Natural killer cell (primary cell): ENCODE measurements at regions not wholly inside any gene's neighbourhood (a gene's known extent, or its start where the extent isn't known, plus 50 kb on each side); places are given as distances from the start of the nearest gene placed in this dataset.
"Not testable (repeated sequence)": the region's sequence is repeated elsewhere in the genome, so short reads cannot be mapped to it uniquely, and the experiment has no call there.

ENCODE experiments used
- ATAC-seq, 3 donors: fragments of 150-1000 bp in 2 of 3; fragments of 200-7000 bp in 1 of 3; cut with Tn5 transposase; 1 replicate in 1 of 3; 2 replicates in 2 of 3; pipeline ENCODE4 v1.10.0; 2021; ENCODE audit warnings: mild to moderate bottlenecking in 2 of 3, moderate library complexity in 2 of 3
- DNase-seq, 2 donors: peaks; one replicate each; pipeline versions ENCODE4 v3.0.0 to v3.0.0-alpha.2; 2013 to 2021; ENCODE audit warnings: mixed read lengths in 1 of 2
- H3K27ac ChIP-seq: one replicate; pipeline ENCODE4 v1.5.1; 2013; ENCODE audit warnings: mild to moderate bottlenecking, low read length
- H3K27me3 ChIP-seq: one replicate; pipeline ENCODE4 v1.6.1; 2013; ENCODE audit warnings: low read length; ENCODE audit not compliant: control insufficient read depth, insufficient read depth
- H3K36me3 ChIP-seq: one replicate; pipeline ENCODE4 v1.6.1; 2013; ENCODE audit warnings: low read length; ENCODE audit not compliant: control insufficient read depth, insufficient read depth
- H3K4me1 ChIP-seq: one replicate; pipeline ENCODE4 v1.6.1; 2013; ENCODE audit warnings: low read length; ENCODE audit not compliant: control insufficient read depth, insufficient read depth
- H3K4me3 ChIP-seq: one replicate; pipeline ENCODE4 v1.5.1; 2013; ENCODE audit warnings: low read length
- H3K9me3 ChIP-seq: one replicate; pipeline ENCODE4 v1.6.1; 2013; ENCODE audit warnings: low read length; ENCODE audit not compliant: control insufficient read depth, insufficient read depth
- H3K27ac Mint-ChIP-seq, 2 donors: one replicate each; pipeline ENCODE4 v1.8.0; 2022; ENCODE audit warnings: mild to moderate bottlenecking in 2 of 2, mixed read lengths in 2 of 2, moderate library complexity in 1 of 2
- H3K27me3 Mint-ChIP-seq, 2 donors: one replicate each; pipeline ENCODE4 v1.8.0; 2022; ENCODE audit warnings: low read depth in 2 of 2, mixed read lengths in 2 of 2
- H3K36me3 Mint-ChIP-seq: one replicate; pipeline ENCODE4 v1.8.0; 2022; ENCODE audit warnings: mixed read lengths
- H3K4me1 Mint-ChIP-seq, 2 donors: one replicate each; pipeline ENCODE4 v1.8.0; 2022; ENCODE audit warnings: mixed read lengths in 2 of 2
- H3K4me3 Mint-ChIP-seq: one replicate; pipeline ENCODE4 v1.8.0; 2022; ENCODE audit warnings: mild to moderate bottlenecking, moderate library complexity, mixed read lengths
- H3K9me3 Mint-ChIP-seq, 2 donors: one replicate each; pipeline ENCODE4 v1.8.0; 2022; ENCODE audit warnings: mixed read lengths in 2 of 2
- CTCF ChIP-seq: fragments of 200-600 bp; IDR thresholded peaks from one replicate; pipeline ENCODE4 v1.8.0; 2022; ENCODE audit warnings: antibody characterized with exemption
- WGBS: methylation state at CpG from one replicate; pipeline ENCODE4 v1.1.7; 2013; ENCODE audit warnings: missing lambda C conversion rate; ENCODE audit not compliant: insufficient coverage; 5-methylcytosine and 5-hydroxymethylcytosine counted together
- intact Hi-C: fragments of 100-400 bp; cut with micrococcal nuclease; formaldehyde crosslinking; loops from one replicate; pipeline ENCODE4 v1.14.2; 2022

- DNase-seq, H3K36me3 ChIP-seq, ATAC-seq, H3K27ac Mint-ChIP-seq, H3K4me3 ChIP-seq, H3K4me1 ChIP-seq, H3K27me3 ChIP-seq, H3K36me3 Mint-ChIP-seq, H3K4me1 Mint-ChIP-seq, intact Hi-C loops, H3K9me3 Mint-ChIP-seq, H3K9me3 ChIP-seq, H3K27ac ChIP-seq, H3K4me3 Mint-ChIP-seq: not testable (repeated sequence)
- 81% methylated on average over 2 of the region's 2 CpGs for WGBS
- peaks cover 12 to 47% of the 10 kb centered on the region in 2 donors for H3K27me3 Mint-ChIP-seq
Measured at GRCh38 chr2:88802026-88802425, 110.6 kb downstream of the RPIA start.

- intact Hi-C loops: no loop called here
- Histone ChIP-seq H3K9me3 (no peaks in the 10 kb centered on the region), H3K36me3 (no peaks in the 10 kb centered on the region), H3K27ac (no peak overlapping the region), H3K4me3 (no peak overlapping the region), H3K4me1 (no peaks in the 10 kb centered on the region), H3K27me3 (no peaks in the 10 kb centered on the region)
- no peaks in the 10 kb centered on the region for H3K9me3 Mint-ChIP-seq
- ATAC-seq (no peak), DNase-seq (no peak)
- no peak overlapping the region for H3K4me3 Mint-ChIP-seq
- TF ChIP-seq CTCF: no peak
- peaks cover 7 to 10% of the 10 kb centered on the region in 2 donors for H3K27me3 Mint-ChIP-seq
- H3K36me3 Mint-ChIP-seq: no peaks in the 10 kb centered on the region
- 80% methylated on average over 5 of the region's 5 CpGs for WGBS
- no peak overlapping the region for H3K27ac Mint-ChIP-seq
- H3K4me1 Mint-ChIP-seq: no peaks in the 10 kb centered on the region
Measured at GRCh38 chr2:88807237-88807962, 115.9 kb downstream of the RPIA start.

- Mint-ChIP-seq H3K27me3 (peaks cover 7 to 9% of the 10 kb centered on the region in 2 donors), H3K9me3 (no peaks in the 10 kb centered on the region), H3K4me1 (no peaks in the 10 kb centered on the region), H3K27ac (no peak overlapping the region), H3K4me3 (no peak overlapping the region), H3K36me3 (no peaks in the 10 kb centered on the region)
- DNase-seq (no peak), ATAC-seq (no peak)
- no peaks in the 10 kb centered on the region for H3K4me1 ChIP-seq
- no peak for TF ChIP-seq CTCF
- no peaks in the 10 kb centered on the region for H3K36me3 ChIP-seq
- no peak overlapping the region for H3K4me3 ChIP-seq
- intact Hi-C loops: no loop called here
- H3K27ac ChIP-seq: no peak overlapping the region
- H3K9me3 ChIP-seq: no peaks in the 10 kb centered on the region
- H3K27me3 ChIP-seq: no peaks in the 10 kb centered on the region
- 86% methylated on average over 3 of the region's 3 CpGs for WGBS
Measured at GRCh38 chr2:88808083-88808482, 116.6 kb downstream of the RPIA start.

GRCh38 chr2:88808652-88809051 lies 117.2 kb downstream of the RPIA start:
- no peak for DNase-seq
- intact Hi-C loops: no loop called here
- 68% methylated on average over 1 of the region's 1 CpG for WGBS

More at GRCh38 chr2:88808652-88809051, 117.2 kb downstream of the RPIA start:
- H3K4me1 Mint-ChIP-seq: no peaks in the 10 kb centered on the region
- Histone ChIP-seq H3K4me1 (no peaks in the 10 kb centered on the region), H3K9me3 (no peaks in the 10 kb centered on the region), H3K4me3 (no peak overlapping the region), H3K36me3 (no peaks in the 10 kb centered on the region), H3K27ac (no peak overlapping the region), H3K27me3 (no peaks in the 10 kb centered on the region)
- no peak for TF ChIP-seq CTCF
- no peak overlapping the region for H3K27ac Mint-ChIP-seq
- peaks cover 4 to 7% of the 10 kb centered on the region in 2 donors for H3K27me3 Mint-ChIP-seq
- ATAC-seq: no peak
- H3K4me3 Mint-ChIP-seq: no peak overlapping the region
- no peaks in the 10 kb centered on the region for H3K9me3 Mint-ChIP-seq
- H3K36me3 Mint-ChIP-seq: no peaks in the 10 kb centered on the region
